DND-41 (cell line): ENCODE measurements at regions not wholly inside any gene's neighbourhood (a gene's known extent, or its start where the extent isn't known, plus 50 kb on each side); places are given as distances from the start of the nearest gene placed in this dataset.

Source experiments
- ATAC-seq: fragments of 200-7000 bp; cut with Tn5 transposase; 3 replicates; pipeline ENCODE4 v1.9.1; 2021; ENCODE audit warnings: low read depth; ENCODE audit not compliant: insufficient read depth
- DNase-seq: peaks from one replicate; pipeline ENCODE4 v3.0.0-alpha.2; 2020
- H2AFZ ChIP-seq: 2 replicates; pipeline ENCODE4 v1.6.0; 2012; ENCODE audit warnings: low read depth, low read length
- H3K27ac ChIP-seq: 2 replicates; pipeline ENCODE4 v1.5.1; 2012; ENCODE audit warnings: low read length, inconsistent platforms
- H3K27me3 ChIP-seq: fragments of 200-600 bp; sonication (generic); 2 replicates; pipeline ENCODE4 v1.6.0; 2012; ENCODE audit warnings: low read length, mild to moderate bottlenecking, inconsistent platforms; ENCODE audit not compliant: insufficient read depth, poor library complexity
- H3K36me3 ChIP-seq: 2 replicates; pipeline ENCODE4 v1.5.1; 2012; ENCODE audit warnings: low read length, inconsistent platforms; ENCODE audit not compliant: insufficient read depth
- H3K4me1 ChIP-seq: 2 replicates; pipeline ENCODE4 v1.5.1; 2012; ENCODE audit warnings: mild to moderate bottlenecking, low read length; ENCODE audit not compliant: insufficient read depth
- H3K4me2 ChIP-seq: 2 replicates; pipeline ENCODE4 v1.6.0; 2012; ENCODE audit warnings: mild to moderate bottlenecking, moderate library complexity, low read length, inconsistent platforms; ENCODE audit not compliant: insufficient read depth
- H3K4me3 ChIP-seq, 2 experiments: fragments of 200-600 bp in 1 of 2; shearing (Covaris generic) in 1 of 2; 2 replicates each; pipeline ENCODE4 v1.5.1; 2012 to 2016; ENCODE audit warnings: inconsistent platforms in 2 of 2, low read length in 2 of 2, mild to moderate bottlenecking in 2 of 2, low read depth in 1 of 2, moderate library complexity in 1 of 2
- H3K79me2 ChIP-seq: 2 replicates; pipeline ENCODE4 v1.6.0; 2012; ENCODE audit warnings: low read length, inconsistent platforms; ENCODE audit not compliant: insufficient read depth
- H3K9ac ChIP-seq: 2 replicates; pipeline ENCODE4 v1.6.0; 2012; ENCODE audit warnings: low read depth, mild to moderate bottlenecking, inconsistent platforms, low read length, moderate library complexity
- H3K9me3 ChIP-seq: 2 replicates; pipeline ENCODE4 v1.5.1; 2012; ENCODE audit warnings: low read length, moderate library complexity, mild to moderate bottlenecking, inconsistent platforms; ENCODE audit not compliant: insufficient read depth, severe bottlenecking
- H4K20me1 ChIP-seq: 2 replicates; pipeline ENCODE4 v1.6.0; 2012; ENCODE audit warnings: low read length; ENCODE audit not compliant: insufficient read depth
- EZH2 ChIP-seq: IDR thresholded peaks from 3 replicates; pipeline ENCODE4 v1.6.1; 2012; ENCODE audit warnings: borderline replicate concordance, low read depth, mild to moderate bottlenecking, moderate library complexity, low read length, inconsistent platforms; ENCODE audit not compliant: severe bottlenecking
- TF ChIP-seq, protein P1 (sequence below): IDR thresholded peaks from 2 replicates; pipeline ENCODE4 v1.5.1; 2012; ENCODE audit warnings: borderline replicate concordance, low read length, moderate library complexity, mild to moderate bottlenecking; ENCODE audit not compliant: poor library complexity, severe bottlenecking; ENCODE audit errors: extremely low read depth

DNA sequence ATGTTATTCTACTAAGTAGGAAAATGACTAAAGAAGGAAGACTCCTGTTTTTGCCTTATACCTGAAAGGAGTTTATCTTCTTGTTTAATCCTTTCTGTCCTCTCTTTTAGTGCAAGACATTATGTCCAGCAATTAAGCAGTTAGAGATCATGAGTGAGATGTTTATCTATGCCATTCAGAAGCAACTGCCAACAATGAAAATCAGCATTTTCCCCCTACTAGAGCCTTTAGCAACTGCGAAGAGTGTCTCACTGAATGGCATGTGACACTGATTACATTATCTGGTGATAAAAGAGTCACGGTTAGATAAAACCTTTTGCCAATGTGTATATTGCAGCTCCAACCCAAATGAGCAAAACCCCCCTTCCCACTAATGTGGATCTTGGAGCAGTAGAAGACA is 357.7 kb upstream of the SYT4 start:
- Histone ChIP-seq H3K4me2 (no peak overlapping the region), H3K9me3 (no peaks in the 10 kb centered on the region), H3K27me3 (no peaks in the 10 kb centered on the region), H3K4me3 (no peak overlapping the region), H3K4me1 (no peaks in the 10 kb centered on the region), H2AFZ (no peak overlapping the region), H3K79me2 (no peaks in the 10 kb centered on the region), H4K20me1 (no peaks in the 10 kb centered on the region), H3K36me3 (no peaks in the 10 kb centered on the region), H3K27ac (no peak overlapping the region), H3K9ac (no peak overlapping the region)
- TF ChIP-seq, protein P1, sequence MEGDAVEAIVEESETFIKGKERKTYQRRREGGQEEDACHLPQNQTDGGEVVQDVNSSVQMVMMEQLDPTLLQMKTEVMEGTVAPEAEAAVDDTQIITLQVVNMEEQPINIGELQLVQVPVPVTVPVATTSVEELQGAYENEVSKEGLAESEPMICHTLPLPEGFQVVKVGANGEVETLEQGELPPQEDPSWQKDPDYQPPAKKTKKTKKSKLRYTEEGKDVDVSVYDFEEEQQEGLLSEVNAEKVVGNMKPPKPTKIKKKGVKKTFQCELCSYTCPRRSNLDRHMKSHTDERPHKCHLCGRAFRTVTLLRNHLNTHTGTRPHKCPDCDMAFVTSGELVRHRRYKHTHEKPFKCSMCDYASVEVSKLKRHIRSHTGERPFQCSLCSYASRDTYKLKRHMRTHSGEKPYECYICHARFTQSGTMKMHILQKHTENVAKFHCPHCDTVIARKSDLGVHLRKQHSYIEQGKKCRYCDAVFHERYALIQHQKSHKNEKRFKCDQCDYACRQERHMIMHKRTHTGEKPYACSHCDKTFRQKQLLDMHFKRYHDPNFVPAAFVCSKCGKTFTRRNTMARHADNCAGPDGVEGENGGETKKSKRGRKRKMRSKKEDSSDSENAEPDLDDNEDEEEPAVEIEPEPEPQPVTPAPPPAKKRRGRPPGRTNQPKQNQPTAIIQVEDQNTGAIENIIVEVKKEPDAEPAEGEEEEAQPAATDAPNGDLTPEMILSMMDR: no peak
- no peak for TF ChIP-seq EZH2
- DNase-seq (no peak), ATAC-seq (no peak)

DNA sequence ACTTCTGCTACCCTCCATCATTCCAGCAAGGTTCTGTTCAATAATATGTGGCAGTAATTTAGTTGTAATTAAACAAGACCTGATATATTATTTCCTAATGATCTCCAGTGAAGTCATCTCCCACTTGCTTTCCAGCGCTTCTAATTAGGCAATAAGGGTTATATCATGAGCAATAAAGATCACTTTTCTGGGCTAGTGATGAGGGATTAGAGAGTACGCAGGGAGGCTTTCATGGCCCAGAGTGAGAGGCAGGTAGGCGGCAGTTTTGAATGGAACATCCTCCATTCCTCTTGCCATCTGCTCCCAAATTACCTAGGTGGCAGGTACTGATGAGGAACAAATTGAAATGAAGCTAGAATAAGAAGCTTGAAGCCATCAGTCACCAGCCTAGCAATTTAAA is 358.1 kb upstream of the SYT4 start:
- no peaks in the 10 kb centered on the region for H4K20me1 ChIP-seq
- H3K79me2 ChIP-seq: no peaks in the 10 kb centered on the region
- no peak overlapping the region for H3K9ac ChIP-seq
- no peak overlapping the region for H3K27ac ChIP-seq
- DNase-seq (no peak), ATAC-seq (no peak)
- no peaks in the 10 kb centered on the region for H3K36me3 ChIP-seq
- no peak overlapping the region for H2AFZ ChIP-seq
- no peak overlapping the region for H3K4me3 ChIP-seq
- no peaks in the 10 kb centered on the region for H3K27me3 ChIP-seq
- no peak overlapping the region for H3K4me2 ChIP-seq
- no peak for TF ChIP-seq EZH2
- TF ChIP-seq, protein P1: no peak
- no peaks in the 10 kb centered on the region for H3K9me3 ChIP-seq
- H3K4me1 ChIP-seq: no peaks in the 10 kb centered on the region

- Histone ChIP-seq H3K27me3 (no peaks in the 10 kb centered on the region), H3K36me3 (no peaks in the 10 kb centered on the region), H2AFZ (no peak overlapping the region), H4K20me1 (no peaks in the 10 kb centered on the region), H3K4me2 (no peak overlapping the region), H3K9me3 (no peaks in the 10 kb centered on the region), H3K9ac (no peak overlapping the region), H3K4me3 (no peak overlapping the region), H3K79me2 (no peaks in the 10 kb centered on the region), H3K4me1 (no peaks in the 10 kb centered on the region), H3K27ac (no peak overlapping the region)
- no peak for TF ChIP-seq EZH2
- TF ChIP-seq, protein P1: no peak
- no peak for ATAC-seq
- no peak for DNase-seq
Observed at GRCh38 chr18:43642727-43643330, 365.5 kb upstream of the SYT4 start.
